Progenitor cell of endocrine pancreas (in vitro differentiated cells): ENCODE measurements at regions not wholly inside any gene's neighbourhood (a gene's known extent, or its start where the extent isn't known, plus 50 kb on each side); places are given as distances from the start of the nearest gene placed in this dataset.

ENCODE experiments used
- DNase-seq: peaks from one replicate; pipeline ENCODE4 v3.0.0; 2021; ENCODE audit warnings: low spot score; ENCODE audit not compliant: unreplicated experiment
- H3K27ac Mint-ChIP-seq: 2 replicates; pipeline ENCODE4 v1.8.0; 2021; ENCODE audit warnings: mild to moderate bottlenecking, moderate library complexity, mixed read lengths
- H3K27me3 Mint-ChIP-seq: 2 replicates; pipeline ENCODE4 v1.8.0; 2021; ENCODE audit warnings: mixed read lengths
- H3K36me3 Mint-ChIP-seq: 2 replicates; pipeline ENCODE4 v1.8.0; 2022; ENCODE audit warnings: mixed read lengths; ENCODE audit not compliant: insufficient read depth
- H3K4me1 Mint-ChIP-seq: 2 replicates; pipeline ENCODE4 v1.8.0; 2021; ENCODE audit warnings: low read depth, mixed read lengths
- H3K4me3 Mint-ChIP-seq: 2 replicates; pipeline ENCODE4 v1.8.0; 2021; ENCODE audit warnings: low read depth, mild to moderate bottlenecking, moderate library complexity, mixed read lengths
- H3K9me3 Mint-ChIP-seq: 2 replicates; pipeline ENCODE4 v1.8.0; 2021; ENCODE audit warnings: low read depth, mixed read lengths
- CTCF ChIP-seq: fragments of 200-600 bp; sonication (generic); IDR thresholded peaks from one replicate; pipeline ENCODE4 v1.5.0; 2021; ENCODE audit warnings: antibody characterized with exemption, mild to moderate bottlenecking; ENCODE audit not compliant: unreplicated experiment

- no peaks in the 10 kb centered on the region for H3K4me1 Mint-ChIP-seq
- no peaks in the 10 kb centered on the region for H3K36me3 Mint-ChIP-seq
- DNase-seq, result no peak
- no peaks in the 10 kb centered on the region for H3K9me3 Mint-ChIP-seq
- H3K4me3 Mint-ChIP-seq, result no peak overlapping the region
- TF ChIP-seq CTCF, result no peak
- H3K27me3 Mint-ChIP-seq, result peaks cover 12% of the 10 kb centered on the region
- H3K27ac Mint-ChIP-seq, result no peak overlapping the region
Observed at GRCh38 chr2:217749008-217749407, 253.8 kb downstream of the TNS1 start.

- DNase-seq, result no peak
- Mint-ChIP-seq H3K27ac (no peak overlapping the region), H3K9me3 (no peaks in the 10 kb centered on the region), H3K4me1 (no peaks in the 10 kb centered on the region), H3K4me3 (no peak overlapping the region), H3K36me3 (no peaks in the 10 kb centered on the region), H3K27me3 (peaks cover 13% of the 10 kb centered on the region)
- TF ChIP-seq CTCF, result no peak
Observed at GRCh38 chr2:217746808-217747207, 256.0 kb downstream of the TNS1 start.

- no peak for TF ChIP-seq CTCF
- no peak overlapping the region for H3K27ac Mint-ChIP-seq
- no peaks in the 10 kb centered on the region for H3K4me1 Mint-ChIP-seq
- H3K27me3 Mint-ChIP-seq, result peaks cover 16% of the 10 kb centered on the region
- no peaks in the 10 kb centered on the region for H3K9me3 Mint-ChIP-seq
- H3K36me3 Mint-ChIP-seq, result no peaks in the 10 kb centered on the region
- no peak overlapping the region for H3K4me3 Mint-ChIP-seq
- DNase-seq, result no peak
Observed at GRCh38 chr2:217743966-217744761, 258.6 kb downstream of the TNS1 start.

- Mint-ChIP-seq H3K36me3 (no peaks in the 10 kb centered on the region), H3K4me3 (no peak overlapping the region), H3K27me3 (peaks cover 16% of the 10 kb centered on the region), H3K9me3 (no peaks in the 10 kb centered on the region), H3K4me1 (no peaks in the 10 kb centered on the region), H3K27ac (no peak overlapping the region)
- no peak for DNase-seq
- TF ChIP-seq CTCF, result no peak
Observed at GRCh38 chr2:217743407-217743806, 259.4 kb downstream of the TNS1 start.

GRCh38 chr2:217742841-217743240 lies 260.0 kb downstream of the TNS1 start:
- TF ChIP-seq CTCF, result no peak
- H3K9me3 Mint-ChIP-seq, result no peaks in the 10 kb centered on the region
- no peaks in the 10 kb centered on the region for H3K4me1 Mint-ChIP-seq
- peaks cover 16% of the 10 kb centered on the region for H3K27me3 Mint-ChIP-seq
- no peak for DNase-seq
- H3K27ac Mint-ChIP-seq, result no peak overlapping the region
- no peak overlapping the region for H3K4me3 Mint-ChIP-seq
- no peaks in the 10 kb centered on the region for H3K36me3 Mint-ChIP-seq
